ENCODE measurements at regions not wholly inside any gene's neighbourhood (a gene's known extent, or its start where the extent isn't known, plus 50 kb on each side); places are given as distances from the start of the nearest gene placed in this dataset.

DNA sequence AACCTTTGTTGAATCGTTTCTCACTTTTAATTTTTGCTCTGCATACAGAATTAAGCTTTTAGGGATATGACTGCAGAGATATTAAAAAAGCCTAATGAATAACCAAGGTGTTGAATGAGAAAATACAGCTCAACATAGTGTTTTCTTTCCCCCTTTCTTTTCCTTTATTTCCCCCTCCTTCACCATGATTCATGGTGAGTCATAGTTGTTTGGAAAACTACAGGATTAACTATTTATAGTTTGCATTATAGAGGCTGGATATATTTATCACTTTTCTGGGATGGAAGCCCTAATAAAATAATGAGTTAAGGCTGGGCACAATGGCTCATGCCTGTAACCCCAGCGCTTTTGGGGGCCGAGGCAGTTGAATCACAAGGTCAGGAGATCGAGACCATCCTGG is 115.0 kb downstream of the DNAJB9 start:
- no peak overlapping the region for H3K27ac ChIP-seq
- H3K9me3 ChIP-seq (ENCODE audit: control insufficient read depth, low read length): no peaks in the 10 kb centered on the region
- H3K4me1 ChIP-seq: no peaks in the 10 kb centered on the region
- H3K79me2 ChIP-seq: no peaks in the 10 kb centered on the region
- no peaks in the 10 kb centered on the region for H3K27me3 ChIP-seq (ENCODE audit: control insufficient read depth, insufficient read depth, low read length)
- no peak overlapping the region for H3K4me2 ChIP-seq (ENCODE audit: low read length)
- no peak overlapping the region for H2AFZ ChIP-seq
- H3K36me3 ChIP-seq (ENCODE audit: control insufficient read depth, insufficient read depth, low read length): no peaks in the 10 kb centered on the region
- TF ChIP-seq, protein P1, sequence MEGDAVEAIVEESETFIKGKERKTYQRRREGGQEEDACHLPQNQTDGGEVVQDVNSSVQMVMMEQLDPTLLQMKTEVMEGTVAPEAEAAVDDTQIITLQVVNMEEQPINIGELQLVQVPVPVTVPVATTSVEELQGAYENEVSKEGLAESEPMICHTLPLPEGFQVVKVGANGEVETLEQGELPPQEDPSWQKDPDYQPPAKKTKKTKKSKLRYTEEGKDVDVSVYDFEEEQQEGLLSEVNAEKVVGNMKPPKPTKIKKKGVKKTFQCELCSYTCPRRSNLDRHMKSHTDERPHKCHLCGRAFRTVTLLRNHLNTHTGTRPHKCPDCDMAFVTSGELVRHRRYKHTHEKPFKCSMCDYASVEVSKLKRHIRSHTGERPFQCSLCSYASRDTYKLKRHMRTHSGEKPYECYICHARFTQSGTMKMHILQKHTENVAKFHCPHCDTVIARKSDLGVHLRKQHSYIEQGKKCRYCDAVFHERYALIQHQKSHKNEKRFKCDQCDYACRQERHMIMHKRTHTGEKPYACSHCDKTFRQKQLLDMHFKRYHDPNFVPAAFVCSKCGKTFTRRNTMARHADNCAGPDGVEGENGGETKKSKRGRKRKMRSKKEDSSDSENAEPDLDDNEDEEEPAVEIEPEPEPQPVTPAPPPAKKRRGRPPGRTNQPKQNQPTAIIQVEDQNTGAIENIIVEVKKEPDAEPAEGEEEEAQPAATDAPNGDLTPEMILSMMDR (IDR thresholded peaks at IDR 0.05): no peak
- no peak overlapping the region for H3K9ac ChIP-seq
- H3K4me3 ChIP-seq (ENCODE audit: low read depth, low read length): no peak overlapping the region

DNA sequence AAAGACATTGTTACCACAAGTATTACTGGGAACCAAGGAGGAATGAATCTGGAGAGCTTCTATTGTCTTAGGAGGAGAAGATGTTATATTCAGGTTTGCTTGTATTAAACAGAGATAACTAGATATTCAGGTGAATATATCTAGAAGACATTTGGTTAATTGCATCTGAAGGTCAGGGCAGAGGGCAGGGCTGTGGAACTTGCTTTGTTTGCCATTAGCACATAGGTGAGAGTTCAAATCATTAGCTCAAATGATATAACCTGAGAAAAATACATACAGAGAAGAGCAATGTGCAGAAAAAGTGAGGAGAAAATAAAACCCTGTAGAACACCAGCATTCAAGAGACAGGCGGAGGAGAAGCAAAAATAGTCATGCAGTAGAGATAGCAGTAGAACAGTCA is 116.8 kb downstream of the DNAJB9 start:
- no peak overlapping the region for H3K4me2 ChIP-seq (ENCODE audit: low read length)
- no peaks in the 10 kb centered on the region for H3K36me3 ChIP-seq (ENCODE audit: control insufficient read depth, insufficient read depth, low read length)
- no peaks in the 10 kb centered on the region for H3K9me3 ChIP-seq (ENCODE audit: control insufficient read depth, low read length)
- H3K27ac ChIP-seq: no peak overlapping the region
- H2AFZ ChIP-seq: no peak overlapping the region
- no peak overlapping the region for H3K4me3 ChIP-seq (ENCODE audit: low read depth, low read length)
- H3K9ac ChIP-seq: no peak overlapping the region
- TF ChIP-seq, protein P1 (IDR thresholded peaks at IDR 0.05): no peak
- H3K27me3 ChIP-seq (ENCODE audit: control insufficient read depth, insufficient read depth, low read length): no peaks in the 10 kb centered on the region
- no peaks in the 10 kb centered on the region for H3K4me1 ChIP-seq
- H3K79me2 ChIP-seq: no peaks in the 10 kb centered on the region

GRCh38 chr7:108697254-108697653 is 127.6 kb downstream of the DNAJB9 start:
- H3K4me1 ChIP-seq: no peaks in the 10 kb centered on the region
- no peaks in the 10 kb centered on the region for H3K36me3 ChIP-seq (ENCODE audit: control insufficient read depth, insufficient read depth, low read length)
- H3K9me3 ChIP-seq (ENCODE audit: control insufficient read depth, low read length): no peaks in the 10 kb centered on the region
- H3K4me2 ChIP-seq (ENCODE audit: low read length): no peak overlapping the region
- no peak overlapping the region for H3K9ac ChIP-seq
- H3K79me2 ChIP-seq: no peaks in the 10 kb centered on the region
- H3K27ac ChIP-seq: no peak overlapping the region
- no peaks in the 10 kb centered on the region for H3K27me3 ChIP-seq (ENCODE audit: control insufficient read depth, insufficient read depth, low read length)
- H3K4me3 ChIP-seq (ENCODE audit: low read depth, low read length): no peak overlapping the region
- TF ChIP-seq, protein P1 (IDR thresholded peaks at IDR 0.05): no peak
- no peak overlapping the region for H2AFZ ChIP-seq

- no peaks in the 10 kb centered on the region for H3K36me3 ChIP-seq (ENCODE audit: control insufficient read depth, insufficient read depth, low read length)
- no peak overlapping the region for H3K27ac ChIP-seq
- no peak overlapping the region for H3K4me3 ChIP-seq (ENCODE audit: low read depth, low read length)
- H3K4me2 ChIP-seq (ENCODE audit: low read length): no peak overlapping the region
- H3K9me3 ChIP-seq (ENCODE audit: control insufficient read depth, low read length): no peaks in the 10 kb centered on the region
- H3K79me2 ChIP-seq: no peaks in the 10 kb centered on the region
- no peaks in the 10 kb centered on the region for H3K27me3 ChIP-seq (ENCODE audit: control insufficient read depth, insufficient read depth, low read length)
- H2AFZ ChIP-seq: no peak overlapping the region
- no peak overlapping the region for H3K9ac ChIP-seq
- TF ChIP-seq, protein P1 (IDR thresholded peaks at IDR 0.05): no peak
- H3K4me1 ChIP-seq: no peaks in the 10 kb centered on the region
Measured at GRCh38 chr7:108711611-108712010, 141.9 kb downstream of the DNAJB9 start.

GRCh38 chr7:108716783-108717182 is 147.1 kb downstream of the DNAJB9 start:
- no peaks in the 10 kb centered on the region for H3K27me3 ChIP-seq (ENCODE audit: control insufficient read depth, insufficient read depth, low read length)
- H3K4me1 ChIP-seq: no peaks in the 10 kb centered on the region
- H3K36me3 ChIP-seq (ENCODE audit: control insufficient read depth, insufficient read depth, low read length): no peaks in the 10 kb centered on the region
- H3K9ac ChIP-seq: no peak overlapping the region
- no peak overlapping the region for H3K4me3 ChIP-seq (ENCODE audit: low read depth, low read length)
- H2AFZ ChIP-seq: no peak overlapping the region
- no peaks in the 10 kb centered on the region for H3K9me3 ChIP-seq (ENCODE audit: control insufficient read depth, low read length)
- H3K27ac ChIP-seq: no peak overlapping the region
- H3K79me2 ChIP-seq: no peaks in the 10 kb centered on the region
- TF ChIP-seq, protein P1 (IDR thresholded peaks at IDR 0.05): no peak
- H3K4me2 ChIP-seq (ENCODE audit: low read length): no peak overlapping the region
